GM19043 (cell line): ENCODE measurements at regions not wholly inside any gene's neighbourhood (a gene's known extent, or its start where the extent isn't known, plus 50 kb on each side); places are given as distances from the start of the nearest gene placed in this dataset.
A peak's percentile ranks its signal among the peaks of the same experiment; 100 is the strongest.
"Not testable (repeated sequence)": the region's sequence is repeated elsewhere in the genome, so short reads cannot be mapped to it uniquely, and the experiment has no call there.

Experiments
- ATAC-seq: cut with Tn5 transposase; IDR thresholded peaks from one replicate; pipeline ENCODE4 v1.9.1; 2021; ENCODE audit warnings: low read depth; ENCODE audit not compliant: unreplicated experiment

DNA sequence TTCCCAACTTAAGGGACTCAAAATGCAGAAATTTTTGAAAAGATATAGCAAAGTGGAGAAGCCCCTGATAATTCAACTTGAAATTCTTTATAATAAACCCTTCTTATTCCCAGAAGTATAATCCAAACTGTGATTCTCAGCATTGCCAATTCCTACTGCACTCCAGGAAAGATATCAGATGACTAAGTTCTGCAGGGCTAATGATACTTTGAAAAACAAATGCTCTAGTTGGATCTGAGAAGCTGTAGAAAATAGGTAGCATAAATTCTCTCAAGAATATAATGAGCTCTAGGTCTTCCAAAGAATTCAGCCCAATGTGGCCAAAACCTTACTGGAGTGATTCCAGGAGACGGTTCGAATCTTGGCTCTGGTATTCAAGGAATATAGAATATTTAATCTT is 294.0 kb upstream of the PTBP2 start:
- no peak for ATAC-seq

DNA sequence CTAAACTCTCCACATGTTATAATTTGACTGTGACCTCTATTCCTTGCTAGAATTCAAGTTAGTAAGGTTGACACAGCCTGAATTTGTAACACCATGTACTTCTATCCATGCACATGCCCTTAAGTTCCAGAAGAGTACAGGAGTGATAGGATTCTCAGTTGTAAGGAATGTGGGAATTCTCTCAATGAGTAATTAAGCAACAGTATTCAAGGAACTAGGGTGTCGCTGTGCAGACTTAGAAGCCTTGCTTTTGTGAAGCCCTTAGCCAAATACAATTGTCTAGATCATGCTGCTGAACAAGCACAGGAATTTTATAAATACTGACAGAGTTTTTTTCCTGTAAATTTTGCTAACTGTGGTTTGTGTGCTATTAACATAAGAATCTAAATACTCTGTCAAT is 276.3 kb upstream of the PTBP2 start:
- no peak for ATAC-seq

DNA sequence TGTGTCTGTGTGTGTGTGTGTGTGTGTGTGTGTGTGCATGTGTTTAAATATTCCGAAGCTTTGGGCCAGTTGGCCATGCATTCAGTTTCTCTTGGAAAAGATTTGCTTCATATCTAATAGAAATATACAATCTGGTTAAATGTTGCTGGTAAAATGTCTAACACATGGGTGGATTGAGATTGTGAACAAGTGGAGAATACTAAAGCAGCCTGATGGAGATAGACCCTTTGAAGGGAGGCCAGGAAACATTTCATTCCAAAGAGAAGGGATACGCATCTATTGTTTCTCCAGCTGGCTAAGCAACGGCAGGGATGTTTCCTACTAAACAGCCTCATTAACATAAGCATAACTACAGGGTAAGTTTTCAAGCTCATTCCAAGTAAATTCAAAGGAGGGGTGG is 257.5 kb upstream of the PTBP2 start:
- ATAC-seq: no peak

DNA sequence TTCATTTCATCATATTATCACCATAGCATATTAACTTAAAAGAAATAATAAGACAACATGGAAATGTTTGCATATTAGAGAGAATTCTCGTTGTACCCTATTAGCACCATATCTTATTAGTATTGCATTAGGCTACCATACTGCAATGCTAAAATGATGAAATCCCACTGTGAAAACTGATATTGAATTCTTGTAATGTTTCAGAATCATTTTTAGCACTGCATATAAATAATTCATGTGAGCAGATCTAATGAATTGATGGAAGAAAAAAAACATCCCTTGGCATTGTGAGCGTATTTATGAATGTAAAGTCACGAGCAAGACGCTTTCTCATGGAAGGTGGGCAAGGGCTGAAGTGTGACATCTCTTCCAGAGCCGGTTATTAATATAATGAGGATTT is 257.1 kb upstream of the PTBP2 start:
- no peak for ATAC-seq

DNA sequence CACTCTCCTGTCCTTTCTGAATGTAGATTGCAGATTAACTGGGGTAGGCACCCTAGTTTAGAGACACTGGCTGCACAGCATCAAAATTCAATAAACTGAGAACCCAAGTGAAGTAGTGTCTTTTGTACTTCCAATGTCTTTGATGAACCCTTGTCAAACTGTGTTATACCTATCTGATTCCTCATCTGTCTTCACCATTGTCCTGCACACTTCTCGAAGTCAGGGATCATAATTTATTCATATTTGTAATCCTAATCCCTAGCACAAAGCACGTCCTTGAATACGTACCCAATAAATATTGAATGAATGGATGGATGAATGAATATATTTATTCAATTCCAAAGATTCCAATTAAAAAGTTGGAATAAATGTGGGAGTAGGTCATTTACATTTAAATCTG is 256.6 kb upstream of the PTBP2 start:
- ATAC-seq: no peak

DNA sequence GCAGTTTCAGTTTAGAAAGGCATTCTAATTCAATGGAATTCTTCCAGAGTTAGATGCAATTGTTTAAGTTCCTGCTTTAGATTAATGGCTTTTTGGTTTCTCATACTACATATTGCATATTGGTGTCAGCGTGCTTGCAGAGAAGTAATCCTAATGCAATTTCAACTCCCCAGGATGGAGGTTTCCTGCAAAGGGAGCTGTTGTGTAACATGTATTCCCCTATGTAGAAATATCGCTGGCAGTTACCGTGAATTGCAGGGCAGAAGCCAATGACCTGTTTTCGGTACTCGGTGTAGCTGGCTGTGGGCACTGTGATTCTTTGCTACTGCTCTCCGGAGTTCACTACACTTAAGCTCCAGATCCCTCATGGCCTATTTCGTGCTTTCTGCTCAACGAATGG is 256.1 kb upstream of the PTBP2 start:
- ATAC-seq: no peak

DNA sequence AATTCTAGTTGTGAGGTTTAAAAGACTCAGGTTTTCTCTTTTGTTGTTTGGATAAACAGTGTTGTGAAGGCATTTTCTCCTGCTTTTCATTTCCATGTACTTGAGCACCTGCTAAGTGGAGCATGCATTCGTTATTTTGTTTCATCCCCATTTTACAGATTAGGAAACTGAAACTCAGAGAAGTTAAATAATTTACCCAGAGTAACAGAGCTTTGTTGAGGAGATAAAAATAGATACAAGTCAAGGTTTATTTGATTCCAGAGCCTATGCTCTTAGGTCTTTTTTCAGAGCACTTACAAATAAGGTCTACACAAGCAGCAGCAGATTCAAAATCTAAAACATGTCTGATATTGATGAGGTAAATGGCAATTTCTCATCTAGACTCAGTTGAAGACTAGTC is 254.7 kb upstream of the PTBP2 start:
- no peak for ATAC-seq

DNA sequence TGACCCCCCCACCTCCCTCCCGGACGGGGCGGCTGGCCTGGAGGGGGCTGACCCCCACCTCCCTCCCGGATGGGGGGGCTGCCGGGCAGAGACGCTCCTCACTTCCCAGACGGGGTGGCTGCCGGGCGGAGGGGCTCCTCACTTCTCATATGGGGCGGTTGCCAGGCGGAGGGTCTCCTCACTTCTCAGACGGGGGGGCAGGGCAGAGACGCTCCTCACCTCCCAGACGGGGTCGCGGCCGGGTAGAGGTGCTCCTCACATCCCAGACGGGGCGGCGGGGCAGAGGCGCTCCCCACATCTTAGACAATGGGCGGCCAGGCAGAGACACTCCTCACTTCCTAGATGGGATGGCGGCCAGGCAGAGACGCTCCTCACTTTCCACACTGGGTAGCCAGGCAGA is 251.9 kb upstream of the PTBP2 start:
- not testable (repeated sequence) for ATAC-seq

DNA sequence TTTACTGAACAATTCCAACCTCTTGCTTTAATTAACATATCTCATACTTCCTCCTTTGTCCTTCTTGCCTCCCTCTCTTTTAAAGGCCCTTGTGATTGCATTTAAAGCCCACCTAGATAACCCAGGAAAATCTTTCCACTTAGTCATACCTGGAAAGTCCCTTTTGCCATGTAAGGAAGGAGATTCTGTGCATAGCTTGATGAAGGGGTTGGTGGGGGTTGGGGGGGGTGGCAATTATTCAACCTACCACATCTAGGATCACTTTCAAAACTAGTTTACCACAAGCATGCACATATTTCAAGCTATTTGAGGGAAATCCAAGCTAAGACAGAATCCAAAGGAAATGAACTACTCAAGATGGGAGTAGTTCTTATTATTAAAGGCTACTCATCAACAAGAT is 249.1 kb upstream of the PTBP2 start:
- ATAC-seq: no peak

DNA sequence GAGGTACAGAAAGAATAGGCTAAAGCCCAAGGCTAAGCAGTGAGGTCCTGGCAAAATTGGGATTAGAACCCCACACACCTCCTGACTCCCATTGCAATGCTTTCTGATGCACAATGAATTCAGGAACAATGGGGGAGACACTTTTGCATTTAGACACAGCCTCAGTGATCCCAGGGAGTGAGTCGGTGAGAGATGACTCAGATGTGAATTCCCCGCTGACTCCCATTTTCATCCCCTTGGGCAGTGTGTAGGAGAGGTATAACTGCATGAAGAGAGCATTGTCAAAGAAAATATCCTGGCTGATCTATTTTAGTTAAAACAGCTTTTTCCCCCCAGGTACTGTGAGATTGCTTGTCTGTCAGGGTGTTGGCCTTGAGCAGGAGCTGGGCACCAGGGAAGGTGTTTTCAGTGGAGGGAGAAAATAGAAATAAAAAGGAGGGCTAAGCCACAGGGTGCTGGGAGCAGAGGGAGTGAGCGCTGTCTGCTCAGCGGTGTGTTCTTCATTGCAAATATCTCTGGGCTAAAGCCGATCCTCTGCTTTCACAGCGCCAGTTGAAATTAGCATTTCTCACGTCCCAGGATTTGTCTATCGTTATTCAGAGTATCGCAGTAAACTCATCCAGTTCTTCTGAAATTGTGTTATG is 247.7 kb upstream of the PTBP2 start:
- no peak for ATAC-seq

DNA sequence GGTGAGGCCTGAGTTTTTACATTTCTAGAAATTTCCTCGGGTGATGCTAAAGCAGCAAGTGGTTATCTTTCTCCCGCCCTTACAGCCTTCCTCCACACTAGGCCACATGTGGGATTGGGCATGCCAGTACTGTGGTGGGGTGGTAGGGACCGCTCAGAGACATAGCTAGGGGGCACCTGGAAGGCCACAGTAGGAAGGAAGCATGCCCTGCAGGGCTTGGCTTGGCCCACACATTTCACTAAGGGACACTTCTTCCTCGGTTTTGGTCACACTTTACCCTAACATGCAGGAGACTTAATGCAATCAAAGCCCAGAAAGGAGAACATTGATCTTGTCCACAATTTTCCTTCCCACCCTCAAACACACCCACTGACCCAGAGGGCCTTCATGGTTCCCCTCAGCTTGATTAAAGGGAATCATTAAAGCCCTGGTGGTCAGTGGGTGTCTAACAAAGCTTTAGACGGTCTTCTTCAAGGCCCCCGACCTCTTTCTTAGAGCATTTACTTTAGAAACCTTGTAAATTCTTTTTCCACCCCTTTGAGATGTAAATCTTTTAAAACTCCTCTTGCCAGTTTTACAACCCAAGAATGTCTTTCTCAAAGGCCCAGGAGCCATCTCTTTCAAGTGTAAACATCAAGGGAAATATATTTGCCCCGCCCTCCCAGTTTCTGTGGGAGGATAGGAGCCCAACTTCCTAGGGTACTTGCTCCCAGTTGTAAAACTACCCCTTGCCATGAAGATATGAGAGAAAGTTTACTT is 246.4 kb upstream of the PTBP2 start:
- ATAC-seq: no peak

DNA sequence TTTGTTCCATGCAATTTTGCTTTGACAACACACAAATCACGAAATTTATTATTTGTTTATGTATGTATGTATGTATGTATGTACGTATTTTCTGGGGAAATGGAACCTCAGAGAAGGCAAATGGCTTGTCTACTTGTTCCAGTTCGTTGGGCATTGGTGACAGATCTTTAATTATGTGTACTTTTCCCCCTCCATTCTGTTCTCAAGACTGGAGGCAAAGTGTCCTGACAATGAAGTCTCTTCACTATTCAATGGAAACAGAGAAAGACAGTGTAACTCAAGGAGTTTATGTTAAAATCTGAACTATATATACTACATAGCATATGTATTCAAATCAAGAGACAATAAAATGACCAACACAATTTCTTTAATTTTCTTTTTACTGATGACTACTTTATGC is 245.7 kb upstream of the PTBP2 start:
- ATAC-seq: no peak

DNA sequence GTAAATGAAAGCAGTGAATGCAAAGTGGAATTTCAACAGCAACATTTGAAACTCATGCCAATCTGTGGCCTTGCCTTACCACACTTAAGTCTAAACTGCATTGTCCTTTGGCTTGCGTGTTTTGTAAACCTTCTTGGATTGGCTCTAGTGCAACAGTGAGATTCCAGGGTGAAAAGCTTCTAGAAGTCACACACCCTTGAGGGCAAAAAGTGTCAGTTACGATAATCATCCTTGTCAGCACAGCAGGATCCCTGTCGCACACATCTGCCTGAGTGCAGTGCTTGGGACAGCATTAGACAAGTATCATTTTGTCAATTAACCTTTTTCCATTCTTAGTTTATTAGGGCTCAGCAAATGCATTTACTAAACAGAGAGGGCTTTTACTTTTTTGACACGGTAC is 243.4 kb upstream of the PTBP2 start:
- ATAC-seq: no peak

DNA sequence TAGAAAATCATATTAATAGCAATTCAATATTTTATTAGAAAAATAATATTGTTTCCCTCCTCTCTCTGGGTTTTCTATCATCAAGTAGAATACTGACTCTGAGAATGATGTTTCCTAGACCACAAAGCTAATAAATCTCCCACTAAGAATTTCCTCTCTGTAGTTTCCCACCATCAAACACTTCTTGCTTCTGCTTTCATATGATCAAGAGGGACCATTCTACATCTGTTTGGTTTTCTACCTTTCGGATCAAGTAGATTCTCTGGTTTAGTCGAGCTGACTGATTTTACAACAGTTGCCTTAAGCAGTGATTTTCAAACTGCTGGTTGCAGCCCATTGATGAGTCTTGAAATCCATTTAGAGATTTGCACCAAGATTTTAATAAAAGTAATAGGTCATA is 240.2 kb upstream of the PTBP2 start:
- no peak for ATAC-seq

DNA sequence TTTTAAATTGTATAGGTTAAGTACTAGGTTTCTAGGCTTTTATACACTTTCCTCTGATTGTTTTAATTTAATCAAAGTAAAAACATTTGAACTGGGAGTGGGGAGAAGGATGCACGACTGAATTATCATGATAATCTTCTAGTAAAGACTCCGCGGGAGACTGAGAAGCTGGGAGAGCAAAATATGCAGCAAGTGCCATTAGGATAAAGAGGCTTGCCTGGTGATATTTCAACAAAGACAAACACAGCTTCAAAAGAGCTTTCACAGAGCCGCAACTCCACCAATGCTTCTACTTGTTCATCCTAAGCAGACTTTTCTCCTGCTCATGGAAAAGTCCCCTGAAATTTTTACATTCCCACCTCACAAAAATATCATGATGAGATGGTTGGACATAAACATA is 239.0 kb upstream of the PTBP2 start:
- no peak for ATAC-seq

DNA sequence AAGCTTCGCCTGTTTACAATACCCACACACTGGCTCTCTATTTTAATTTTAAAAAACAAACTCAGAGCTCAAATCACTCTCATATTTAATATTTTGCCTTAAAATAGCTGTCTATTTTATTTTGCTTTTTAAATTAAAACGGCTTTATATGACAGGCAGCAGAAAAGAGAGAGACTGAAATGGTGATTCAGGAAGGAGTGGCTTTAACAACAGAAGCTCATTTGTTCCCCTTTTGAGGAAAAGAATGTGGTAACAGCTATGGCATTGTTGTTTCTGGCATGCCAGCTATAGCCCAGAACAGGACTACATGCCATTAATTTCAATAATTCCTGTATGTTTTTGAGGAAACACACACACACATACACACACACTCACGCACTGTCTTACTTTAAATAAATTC is 234.2 kb upstream of the PTBP2 start:
- ATAC-seq: no peak

DNA sequence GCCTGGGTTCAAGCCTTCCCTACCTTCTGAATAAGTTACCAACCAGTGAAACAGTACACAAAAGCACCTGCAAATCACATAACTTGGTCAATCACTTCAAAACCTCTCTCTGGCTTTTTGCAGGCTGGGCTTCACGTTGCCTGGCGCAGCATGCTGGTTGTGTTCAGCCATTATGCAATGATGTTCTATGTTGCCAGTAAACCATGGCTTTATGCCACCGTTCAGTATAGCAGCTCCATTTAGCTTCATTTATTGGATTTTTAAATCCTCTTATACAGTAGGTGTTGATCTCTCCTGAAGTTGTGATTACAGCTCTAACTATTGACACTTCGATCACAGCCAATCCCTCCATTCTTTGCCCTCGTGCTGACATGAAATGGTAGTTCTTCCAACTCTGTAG is 233.6 kb upstream of the PTBP2 start:
- no peak for ATAC-seq

DNA sequence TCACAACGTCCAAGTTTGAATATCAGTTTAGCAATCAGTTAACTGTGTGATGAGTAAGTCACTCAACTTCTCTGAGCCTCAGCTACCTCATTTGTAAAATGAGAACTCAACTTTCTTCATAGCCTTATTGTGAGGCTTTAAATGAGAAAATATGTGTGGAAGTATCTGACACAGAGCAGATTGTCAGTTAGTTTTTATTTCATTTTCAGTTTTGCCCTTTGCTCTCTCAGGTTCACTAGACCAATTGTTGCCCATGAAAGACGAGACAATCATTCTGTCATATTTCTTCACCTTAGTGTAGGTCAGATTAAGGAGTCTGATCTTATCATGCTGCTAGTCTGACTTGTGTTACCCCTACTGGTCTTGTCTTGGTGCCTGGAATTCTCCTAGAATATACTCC is 232.8 kb upstream of the PTBP2 start:
- peak; percentile 44 for ATAC-seq

DNA sequence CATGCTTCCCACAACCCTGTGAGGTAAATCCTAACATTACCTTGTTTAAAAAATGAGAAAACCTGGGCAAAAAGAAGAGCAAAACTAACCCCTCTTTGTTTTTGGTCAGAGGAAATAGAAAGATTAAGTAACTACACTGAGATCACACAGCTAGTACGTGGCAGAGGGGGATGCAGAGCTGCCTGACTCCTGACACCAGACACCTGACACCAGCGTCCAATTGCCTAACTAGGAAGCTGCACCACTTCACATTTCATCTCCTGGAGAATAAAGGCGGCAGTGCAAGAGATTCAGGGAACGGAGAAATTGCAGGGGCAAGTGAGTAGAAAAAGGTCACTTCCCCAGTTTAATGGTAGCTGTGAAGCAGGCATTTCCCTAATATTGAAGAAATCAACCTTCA is 229.3 kb upstream of the PTBP2 start:
- ATAC-seq: no peak

DNA sequence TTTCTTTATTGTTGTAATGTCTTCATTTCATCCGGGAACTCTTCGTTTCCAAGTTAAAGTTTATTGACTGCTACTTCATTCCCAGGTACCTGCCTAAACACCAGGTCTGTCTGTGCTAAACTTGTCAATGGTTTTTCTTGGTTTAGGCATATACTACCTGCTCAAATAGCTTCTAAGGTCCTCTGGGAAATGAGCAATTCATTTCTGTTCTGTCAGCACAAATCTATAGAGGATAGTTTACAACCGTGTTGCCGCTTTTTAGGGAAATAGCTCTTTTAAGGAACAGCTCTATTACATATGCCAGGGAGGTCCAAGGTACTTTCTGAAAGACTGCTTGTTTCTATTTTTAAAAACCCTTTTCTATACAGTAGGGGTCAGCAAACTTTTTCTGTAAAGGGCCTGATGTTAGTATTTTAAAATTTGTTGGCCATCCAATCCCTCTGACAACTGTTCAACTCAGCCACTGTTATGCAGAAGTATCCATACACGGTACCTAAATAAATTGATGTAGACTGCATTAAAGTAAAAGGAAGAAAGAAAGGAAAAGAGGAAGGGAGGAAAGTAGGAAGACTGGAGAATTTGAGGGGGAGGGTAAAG is 222.7 kb upstream of the PTBP2 start:
- no peak for ATAC-seq

DNA sequence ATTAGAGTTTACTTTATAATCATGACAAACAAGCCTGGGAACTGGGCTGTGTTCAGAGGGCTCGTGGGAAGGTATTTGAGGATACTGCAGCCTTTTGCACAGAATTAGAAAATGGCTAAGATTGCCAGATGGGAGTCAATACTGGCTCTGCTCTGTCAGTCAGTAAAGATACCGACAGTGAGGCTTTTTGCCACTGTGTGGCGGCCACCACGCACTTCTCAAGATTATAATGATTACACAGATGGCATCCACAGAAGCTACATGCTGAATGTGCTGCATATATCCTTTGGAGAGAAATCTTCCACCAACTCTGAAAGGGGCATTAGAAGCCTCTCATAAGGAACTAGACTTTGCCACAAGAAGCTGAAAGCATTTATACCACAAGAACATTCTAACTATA is 213.4 kb upstream of the PTBP2 start:
- ATAC-seq: no peak

DNA sequence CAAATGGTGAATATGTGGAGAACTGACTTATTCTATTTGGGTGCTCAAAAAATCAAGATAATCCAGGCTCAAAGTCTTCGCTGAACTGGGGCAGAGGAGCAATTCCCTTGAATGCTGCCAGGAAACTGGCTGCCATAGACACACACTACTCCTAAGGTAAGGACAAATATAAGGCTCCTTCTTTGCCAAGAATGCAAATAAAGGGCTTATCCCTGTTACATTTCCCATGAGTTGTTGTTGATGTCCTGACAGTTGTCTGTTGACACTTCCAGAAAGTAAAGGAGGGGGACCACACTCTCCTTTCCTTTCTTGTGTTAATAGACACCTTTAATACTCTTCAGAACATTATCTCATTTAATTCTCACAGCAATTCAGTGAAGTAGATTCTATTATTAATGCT is 212.2 kb upstream of the PTBP2 start:
- ATAC-seq: no peak
